Caco-2 (cell line): ENCODE measurements at regions not wholly inside any gene's neighbourhood (a gene's known extent, or its start where the extent isn't known, plus 50 kb on each side); places are given as distances from the start of the nearest gene placed in this dataset.

Experiments
- BruUV-seq: library from RNA; stranded (reverse); fragments of 400-500 nt; replicated peaks from 2 replicates; lab custom pipeline; 2021; lab: Mats Ljungman, UMichigan
- CTCF ChIA-PET: fragments of 300-600 bp; sonication (Branson Sonifier 250); formaldehyde crosslinking; loops from one replicate; lab custom pipeline; 2022; ENCODE audit warnings: antibody characterized with exemption; lab: Charles Lee
- POLR2A ChIA-PET: fragments of 300-600 bp; sonication (Branson Sonifier 250); formaldehyde crosslinking; loops from one replicate; lab custom pipeline; 2022; ENCODE audit warnings: antibody characterized with exemption; lab: Charles Lee
- DNase-seq, 2 experiments: peaks; one replicate each; pipeline versions ENCODE4 v3.0.0 to v3.0.0-alpha.2; 2020 to 2022
- H3K27me3 ChIP-seq: replicated peaks from 2 replicates; pipeline ENCODE4 v1.6.0; 2011; ENCODE audit warnings: low read length; ENCODE audit not compliant: control insufficient read depth, insufficient read depth
- H3K36me3 ChIP-seq: 2 replicates; pipeline ENCODE4 v1.5.1; 2011; ENCODE audit warnings: low read length; ENCODE audit not compliant: control insufficient read depth, insufficient read depth
- H3K4me1 ChIP-seq: fragments of 250-450 bp; sonication (Bioruptor Pico); 2 replicates; pipeline ENCODE4 v1.5.1; 2020; ENCODE audit warnings: mild to moderate bottlenecking
- H3K4me3 ChIP-seq: 2 replicates; pipeline ENCODE4 v1.5.1; 2011; ENCODE audit warnings: low read depth, mild to moderate bottlenecking, control low read depth, low read length
- H3K9me3 ChIP-seq: fragments of 250-450 bp; sonication (Bioruptor Pico); 2 replicates; pipeline ENCODE4 v1.5.1; 2020; ENCODE audit warnings: mild to moderate bottlenecking, moderate library complexity
- H3K27ac Mint-ChIP-seq: one replicate; pipeline ENCODE4 v1.8.0; 2022; ENCODE audit warnings: mixed read lengths; ENCODE audit not compliant: unreplicated experiment
- H3K27me3 Mint-ChIP-seq: one replicate; pipeline ENCODE4 v1.8.0; 2022; ENCODE audit warnings: mixed read lengths; ENCODE audit not compliant: insufficient read depth, unreplicated experiment
- H3K36me3 Mint-ChIP-seq: one replicate; pipeline ENCODE4 v1.8.0; 2022; ENCODE audit warnings: mild to moderate bottlenecking, mixed read lengths; ENCODE audit not compliant: insufficient read depth, unreplicated experiment
- H3K4me1 Mint-ChIP-seq: one replicate; pipeline ENCODE4 v1.8.0; 2022; ENCODE audit warnings: low read depth, mixed read lengths; ENCODE audit not compliant: unreplicated experiment
- H3K4me3 Mint-ChIP-seq: one replicate; pipeline ENCODE4 v1.8.0; 2022; ENCODE audit warnings: mild to moderate bottlenecking, moderate library complexity, mixed read lengths; ENCODE audit not compliant: unreplicated experiment
- H3K9me3 Mint-ChIP-seq: one replicate; pipeline ENCODE4 v1.8.0; 2022; ENCODE audit warnings: mixed read lengths; ENCODE audit not compliant: unreplicated experiment
- CTCF ChIP-seq, 2 experiments: fragments of 200-600 bp in 1 of 2; IDR thresholded peaks; 1 replicate in 1 of 2; 2 replicates in 1 of 2; pipeline versions ENCODE4 v1.5.1 to v1.8.0; 2011 to 2022; ENCODE audit warnings: antibody characterized with exemption in 1 of 2, control low read depth in 1 of 2, inconsistent platforms in 1 of 2, low read depth in 1 of 2, low read length in 1 of 2, mild to moderate bottlenecking in 1 of 2, moderate library complexity in 1 of 2; ENCODE audit not compliant: insufficient read depth in 1 of 2, severe bottlenecking in 1 of 2, unreplicated experiment in 1 of 2
- intact Hi-C: fragments of 100-400 bp; cut with micrococcal nuclease; formaldehyde crosslinking; loops from one replicate; pipeline ENCODE4 v1.10.0; 2022; ENCODE audit not compliant: unreplicated experiment

- POLR2A ChIA-PET: no interaction called here
Measured at GRCh38 chr14:25150934-25151790, 101.2 kb upstream of the STXBP6 start.

GRCh38 chr14:25150401-25150800 is 100.5 kb upstream of the STXBP6 start:
- BruUV-seq: no TSS peak
- Histone ChIP-seq H3K9me3 (no peaks in the 10 kb centered on the region), H3K4me1 (no peaks in the 10 kb centered on the region), H3K36me3 (no peaks in the 10 kb centered on the region), H3K27me3 (no peaks in the 10 kb centered on the region), H3K4me3 (no peak overlapping the region)
- H3K36me3 Mint-ChIP-seq: no peaks in the 10 kb centered on the region
- intact Hi-C loops: loop anchor here (5.0 to 10.0 kb wide), 2 partner anchors 98 to 254 kb away; partner anchors contain the start of gene STXBP6
- H3K9me3 Mint-ChIP-seq: no peaks in the 10 kb centered on the region
- H3K27ac Mint-ChIP-seq: no peak overlapping the region
- no peak overlapping the region for H3K4me3 Mint-ChIP-seq
- H3K4me1 Mint-ChIP-seq: no peaks in the 10 kb centered on the region
- ChIA-PET POLR2A (no interaction called here), CTCF (no interaction called here)
- TF ChIP-seq CTCF (IDR thresholded peaks at IDR 0.05; ENCODE audit: insufficient read depth in 1 of 2, low read depth in 1 of 2, low read length in 1 of 2, severe bottlenecking in 1 of 2, unreplicated experiment in 1 of 2): no peak
- H3K27me3 Mint-ChIP-seq: no peaks in the 10 kb centered on the region
- DNase-seq: no peak

More at GRCh38 chr14:25150934-25151790, 101.2 kb upstream of the STXBP6 start:
- no peaks in the 10 kb centered on the region for H3K27me3 ChIP-seq
- H3K27ac Mint-ChIP-seq: no peak overlapping the region
- H3K9me3 ChIP-seq: no peaks in the 10 kb centered on the region
- H3K4me1 Mint-ChIP-seq: no peaks in the 10 kb centered on the region
- no peak overlapping the region for H3K4me3 ChIP-seq
- intact Hi-C loops: loop anchor here (1.0 to 10.0 kb wide), 6 partner anchors 99 to 441 kb away; partner anchors contain the start of gene STXBP6
- CTCF ChIA-PET: interaction anchor here (0.6 to 0.8 kb wide), 2 partner anchors 345 to 442 kb away, joined by 3 read pairs; no protein-coding TSS in a partner anchor
- no peak overlapping the region for H3K4me3 Mint-ChIP-seq
- H3K9me3 Mint-ChIP-seq: no peaks in the 10 kb centered on the region
- H3K4me1 ChIP-seq: no peaks in the 10 kb centered on the region
- H3K27me3 Mint-ChIP-seq: peaks cover 2% of the 10 kb centered on the region
- no peaks in the 10 kb centered on the region for H3K36me3 ChIP-seq
- BruUV-seq: no TSS peak
- DNase-seq: peak in 1 of 2 experiments; percentile 15
- TF ChIP-seq CTCF (IDR thresholded peaks at IDR 0.05; ENCODE audit: insufficient read depth in 1 of 2, low read depth in 1 of 2, low read length in 1 of 2, severe bottlenecking in 1 of 2, unreplicated experiment in 1 of 2): peak; percentile 68 to 71
- no peaks in the 10 kb centered on the region for H3K36me3 Mint-ChIP-seq

- intact Hi-C loops: no loop called here
- Mint-ChIP-seq H3K36me3 (no peaks in the 10 kb centered on the region), H3K27ac (no peak overlapping the region), H3K9me3 (peaks cover 11% of the 10 kb centered on the region), H3K27me3 (peaks cover 4% of the 10 kb centered on the region), H3K4me3 (no peak overlapping the region), H3K4me1 (no peaks in the 10 kb centered on the region)
- H3K9me3 ChIP-seq: no peaks in the 10 kb centered on the region
- CTCF ChIA-PET: no interaction called here
- no peak for DNase-seq
- no peak for TF ChIP-seq CTCF (IDR thresholded peaks at IDR 0.05; ENCODE audit: insufficient read depth in 1 of 2, low read depth in 1 of 2, low read length in 1 of 2, severe bottlenecking in 1 of 2, unreplicated experiment in 1 of 2)
- H3K4me1 ChIP-seq: no peaks in the 10 kb centered on the region
- H3K4me3 ChIP-seq: no peak overlapping the region
- no peaks in the 10 kb centered on the region for H3K27me3 ChIP-seq
- POLR2A ChIA-PET: no interaction called here
- no peaks in the 10 kb centered on the region for H3K36me3 ChIP-seq
- no TSS peak for BruUV-seq
Measured at GRCh38 chr14:25140411-25140810, 90.5 kb upstream of the STXBP6 start.
